ENCODE measurements at regions not wholly inside any gene's neighbourhood (a gene's known extent, or its start where the extent isn't known, plus 50 kb on each side); places are given as distances from the start of the nearest gene placed in this dataset.
A peak's percentile ranks its signal among the peaks of the same experiment; 100 is the strongest.

DNA sequence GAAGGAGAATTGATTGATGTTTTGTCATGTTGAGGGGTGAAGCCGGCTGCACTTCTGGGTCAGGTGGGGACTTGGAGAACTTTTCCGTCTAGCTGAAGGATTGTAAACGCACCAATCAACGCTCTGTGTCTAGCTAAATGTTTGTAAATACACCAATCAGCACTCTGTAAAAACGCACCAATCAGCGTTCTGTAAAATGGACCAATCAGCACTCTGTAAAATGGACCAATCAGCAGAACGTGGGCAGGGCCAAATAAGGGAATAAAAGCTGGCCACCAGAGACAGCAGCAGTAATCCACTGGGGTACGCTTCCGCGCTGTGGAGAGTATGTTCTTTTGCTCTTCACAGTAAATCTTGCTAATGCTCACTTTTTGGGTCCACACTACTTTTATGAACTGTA is 384.1 kb downstream of the FOXG1 start:
- no peak for DNase-seq (ENCODE audit: low read depth)
- H3K4me3 ChIP-seq (ENCODE audit: low read depth, low read length): no peak overlapping the region
- TF ChIP-seq, protein P1, sequence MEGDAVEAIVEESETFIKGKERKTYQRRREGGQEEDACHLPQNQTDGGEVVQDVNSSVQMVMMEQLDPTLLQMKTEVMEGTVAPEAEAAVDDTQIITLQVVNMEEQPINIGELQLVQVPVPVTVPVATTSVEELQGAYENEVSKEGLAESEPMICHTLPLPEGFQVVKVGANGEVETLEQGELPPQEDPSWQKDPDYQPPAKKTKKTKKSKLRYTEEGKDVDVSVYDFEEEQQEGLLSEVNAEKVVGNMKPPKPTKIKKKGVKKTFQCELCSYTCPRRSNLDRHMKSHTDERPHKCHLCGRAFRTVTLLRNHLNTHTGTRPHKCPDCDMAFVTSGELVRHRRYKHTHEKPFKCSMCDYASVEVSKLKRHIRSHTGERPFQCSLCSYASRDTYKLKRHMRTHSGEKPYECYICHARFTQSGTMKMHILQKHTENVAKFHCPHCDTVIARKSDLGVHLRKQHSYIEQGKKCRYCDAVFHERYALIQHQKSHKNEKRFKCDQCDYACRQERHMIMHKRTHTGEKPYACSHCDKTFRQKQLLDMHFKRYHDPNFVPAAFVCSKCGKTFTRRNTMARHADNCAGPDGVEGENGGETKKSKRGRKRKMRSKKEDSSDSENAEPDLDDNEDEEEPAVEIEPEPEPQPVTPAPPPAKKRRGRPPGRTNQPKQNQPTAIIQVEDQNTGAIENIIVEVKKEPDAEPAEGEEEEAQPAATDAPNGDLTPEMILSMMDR (conservative IDR thresholded peaks at IDR 0.05; ENCODE audit: low read depth, low read length): no peak

GRCh38 chr14:29156096-29156495 is 389.5 kb downstream of the FOXG1 start:
- TF ChIP-seq, protein P1 (conservative IDR thresholded peaks at IDR 0.05; ENCODE audit: low read depth, low read length): no peak

GRCh38 chr14:29161593-29161992 is 395.0 kb downstream of the FOXG1 start:
- TF ChIP-seq, protein P1 (conservative IDR thresholded peaks at IDR 0.05; ENCODE audit: low read depth, low read length): no peak
- no peak overlapping the region for H3K4me3 ChIP-seq (ENCODE audit: low read depth, low read length)
- DNase-seq (ENCODE audit: low read depth): no peak

More at GRCh38 chr14:29156096-29156495, 389.5 kb downstream of the FOXG1 start:
- DNase-seq (ENCODE audit: low read depth): no peak
- no peak overlapping the region for H3K4me3 ChIP-seq (ENCODE audit: low read depth, low read length)

DNA sequence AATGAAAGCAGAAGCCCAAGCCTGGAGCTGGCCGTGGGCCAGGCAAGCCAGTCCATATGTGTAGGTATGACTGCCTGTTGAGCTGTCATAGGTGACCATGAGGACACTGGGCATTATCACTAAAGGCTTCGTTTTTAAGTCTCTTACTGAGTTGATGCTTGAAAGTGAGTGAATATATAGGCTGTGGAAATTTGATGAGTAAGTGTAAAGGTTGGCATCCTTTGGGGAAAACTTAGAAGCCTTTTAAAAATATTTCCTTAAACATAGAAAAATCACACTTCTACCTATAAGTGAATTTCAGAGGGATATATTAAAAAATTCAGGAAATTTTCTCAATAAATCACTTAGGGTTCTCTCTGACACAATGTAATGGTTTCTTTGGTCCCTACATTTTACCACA is 396.5 kb downstream of the FOXG1 start:
- DNase-seq (ENCODE audit: low read depth): no peak
- no peak overlapping the region for H3K4me3 ChIP-seq (ENCODE audit: low read depth, low read length)
- TF ChIP-seq, protein P1 (conservative IDR thresholded peaks at IDR 0.05; ENCODE audit: low read depth, low read length): no peak

DNA sequence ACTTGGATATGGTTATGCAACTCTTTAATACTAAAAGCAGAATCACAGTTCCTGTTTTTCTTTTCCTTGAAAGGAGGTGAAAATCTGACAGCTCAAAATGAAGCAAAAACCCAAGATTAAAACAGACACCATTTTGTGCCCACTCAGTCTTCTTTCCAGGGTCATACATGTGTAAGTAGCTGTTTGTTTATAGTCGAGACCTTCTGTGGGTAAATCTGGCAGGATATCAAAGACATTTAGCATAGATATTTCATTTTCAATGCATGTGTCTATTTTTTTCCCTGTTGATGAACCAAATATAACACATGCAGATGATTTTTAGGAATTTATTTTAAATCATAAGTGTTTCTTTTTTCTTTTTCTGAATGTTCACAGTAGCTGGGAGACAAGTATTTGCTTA is 398.8 kb downstream of the FOXG1 start:
- DNase-seq (ENCODE audit: low read depth): no peak
- H3K4me3 ChIP-seq (ENCODE audit: low read depth, low read length): no peak overlapping the region
- TF ChIP-seq, protein P1 (conservative IDR thresholded peaks at IDR 0.05; ENCODE audit: low read depth, low read length): no peak

GRCh38 chr14:29166507-29166906 is 399.9 kb downstream of the FOXG1 start:
- no peak overlapping the region for H3K4me3 ChIP-seq (ENCODE audit: low read depth, low read length)
- DNase-seq (ENCODE audit: low read depth): no peak
- TF ChIP-seq, protein P1 (conservative IDR thresholded peaks at IDR 0.05; ENCODE audit: low read depth, low read length): peak; percentile 29

- DNase-seq (ENCODE audit: low read depth): no peak
- TF ChIP-seq, protein P1 (conservative IDR thresholded peaks at IDR 0.05; ENCODE audit: low read depth, low read length): no peak
- no peak overlapping the region for H3K4me3 ChIP-seq (ENCODE audit: low read depth, low read length)
Observed at GRCh38 chr14:29168149-29168548, 401.6 kb downstream of the FOXG1 start.
